Stromal cell of bone marrow (primary cell): ENCODE measurements at regions not wholly inside any gene's neighbourhood (a gene's known extent, or its start where the extent isn't known, plus 50 kb on each side); places are given as distances from the start of the nearest gene placed in this dataset.

Experiments
- DNase-seq: peaks from one replicate; pipeline ENCODE4 v3.0.0-alpha.2; 2012; ENCODE audit warnings: low read depth

- no peak for DNase-seq
Measured at GRCh38 chr5:175168882-175169507, 275.0 kb downstream of the DRD1 start.

- DNase-seq: no peak
Measured at GRCh38 chr5:175166026-175166425, 278.0 kb downstream of the DRD1 start.

- DNase-seq: no peak
Measured at GRCh38 chr5:175163586-175164275, 280.3 kb downstream of the DRD1 start.

GRCh38 chr5:175162036-175162435 lies 281.9 kb downstream of the DRD1 start:
- DNase-seq: no peak

DNA sequence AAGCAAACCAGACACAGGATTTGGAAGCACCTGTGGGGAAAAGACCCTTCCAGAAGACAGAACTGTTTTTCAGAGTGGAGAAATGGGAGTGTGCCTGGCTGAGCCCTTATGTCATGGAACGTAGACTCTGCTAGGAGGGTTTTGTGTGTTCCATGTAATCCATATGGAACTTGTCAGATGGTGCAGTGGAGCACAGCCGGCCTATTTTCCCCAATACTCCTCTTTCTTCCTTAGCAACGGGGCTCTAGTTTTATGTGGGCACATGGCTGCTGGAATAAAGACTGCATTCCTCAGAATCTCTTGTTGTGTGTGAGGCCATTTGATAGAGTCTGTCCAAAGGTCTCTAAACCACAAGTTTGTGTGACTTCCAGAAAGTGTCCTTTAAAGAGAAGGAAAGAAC lies 284.0 kb downstream of the DRD1 start:
- no peak for DNase-seq

DNA sequence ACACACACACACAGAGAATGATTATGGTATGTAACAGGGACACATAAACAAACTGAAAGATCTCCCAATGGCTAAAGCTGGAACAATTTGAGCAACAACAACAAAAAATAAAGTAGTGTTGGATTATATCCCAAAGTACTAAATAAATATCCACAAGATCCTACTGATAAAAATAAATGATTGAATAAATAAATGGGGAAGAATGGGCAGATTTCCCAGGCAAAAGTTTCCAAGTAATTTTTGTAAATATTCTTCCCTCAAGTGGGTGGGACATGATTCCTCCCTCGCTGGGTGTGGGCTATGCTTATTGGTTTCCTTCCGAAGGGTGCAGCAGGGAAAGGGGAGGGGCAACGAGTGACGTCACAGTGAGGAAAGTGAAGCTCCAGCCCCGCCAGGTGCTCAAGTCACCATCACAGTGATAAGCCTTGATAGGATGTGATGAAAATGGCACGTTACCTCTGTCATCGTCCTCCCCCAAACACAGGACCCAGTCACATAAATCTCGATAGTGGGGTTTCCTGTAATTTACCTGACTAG lies 295.3 kb downstream of the DRD1 start:
- no peak for DNase-seq

GRCh38 chr5:175146733-175147132 lies 297.2 kb downstream of the DRD1 start:
- DNase-seq: no peak

DNA sequence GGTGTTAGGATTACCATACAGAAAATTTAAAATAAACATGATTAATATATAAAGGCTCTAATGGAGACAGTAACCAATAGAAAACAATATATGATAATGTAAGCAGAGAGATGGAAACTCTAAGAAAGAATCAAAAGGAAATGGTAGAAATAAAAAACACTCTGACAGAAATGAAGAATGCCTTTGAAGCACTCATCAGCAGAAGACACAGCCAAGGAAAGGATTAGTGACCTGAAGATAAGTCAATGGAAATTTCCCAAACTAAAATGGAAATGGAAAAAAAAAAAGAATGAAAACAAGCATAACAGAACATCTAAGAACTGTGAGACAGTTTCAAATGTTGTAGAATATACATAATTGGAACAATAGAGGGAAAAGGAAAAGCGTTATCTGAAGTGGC lies 302.6 kb downstream of the DRD1 start:
- no peak for DNase-seq

GRCh38 chr5:175133185-175133584 lies 310.8 kb downstream of the DRD1 start:
- no peak for DNase-seq

DNA sequence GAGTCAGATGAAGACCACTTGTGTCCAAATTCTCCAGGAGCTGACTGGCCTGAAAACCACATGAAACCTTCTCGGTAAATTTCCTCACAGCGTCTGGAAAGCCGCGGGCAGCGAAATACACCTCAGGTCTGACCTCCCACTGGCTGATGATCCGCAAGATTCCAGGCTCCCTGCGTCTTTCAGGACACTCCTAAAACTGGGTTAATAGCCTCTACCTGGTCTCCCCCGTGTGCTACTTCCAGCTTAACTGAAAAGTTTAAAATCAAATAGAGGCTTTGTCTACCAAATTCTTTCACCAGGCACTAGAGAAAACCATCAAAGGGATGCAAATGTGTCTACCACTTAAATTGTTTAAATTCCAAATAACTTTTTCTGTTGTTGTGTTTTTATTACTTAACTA lies 312.6 kb downstream of the DRD1 start:
- DNase-seq: no peak

- no peak for DNase-seq
Measured at GRCh38 chr5:175129619-175130018, 314.4 kb downstream of the DRD1 start.

- DNase-seq: no peak
Measured at GRCh38 chr5:175129121-175129520, 314.9 kb downstream of the DRD1 start.

DNA sequence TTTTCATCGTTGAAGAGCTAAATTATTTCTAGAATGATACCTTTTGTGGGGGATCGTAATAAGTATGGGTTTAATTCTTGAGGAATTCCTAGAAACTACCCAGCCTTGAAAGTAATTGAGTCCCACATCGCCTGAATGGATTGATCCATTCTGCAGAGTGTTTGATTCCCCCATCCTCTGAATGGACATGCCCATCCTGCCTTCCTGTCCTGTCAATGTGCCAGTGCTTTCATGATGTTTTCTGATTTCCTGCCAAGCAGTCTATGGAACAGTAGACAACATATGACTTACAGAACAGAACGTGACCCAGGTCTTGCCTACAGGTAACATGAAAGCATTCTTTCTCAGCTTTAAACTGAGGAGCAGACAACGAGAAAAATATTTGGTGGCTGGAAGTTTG lies 319.2 kb downstream of the DRD1 start:
- no peak for DNase-seq

DNA sequence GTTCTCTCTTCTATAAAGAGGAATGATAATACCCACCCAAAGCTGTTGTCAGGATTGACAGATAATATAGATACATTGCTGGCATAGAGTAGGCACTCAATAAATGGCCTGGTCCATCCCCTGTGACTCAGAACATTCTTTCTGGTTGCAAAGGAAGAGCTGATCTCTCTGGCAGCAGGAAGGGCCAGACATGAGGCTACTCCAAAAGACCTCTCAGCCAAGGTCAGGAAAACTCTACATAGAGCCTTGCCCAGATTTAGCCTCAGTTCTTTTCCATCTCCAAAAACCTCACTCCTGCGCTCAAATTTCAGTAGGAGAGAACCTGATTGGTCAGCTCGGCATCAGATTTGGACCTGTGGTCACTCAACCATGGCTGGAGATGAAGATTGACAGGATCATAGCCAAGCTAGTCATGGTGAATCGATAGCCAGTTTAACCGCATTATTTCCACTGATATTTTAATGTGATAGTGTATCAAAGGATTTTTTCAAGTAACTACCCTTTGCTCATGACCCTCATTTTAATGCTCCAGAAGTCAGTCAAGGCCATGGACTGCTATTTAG lies 319.6 kb downstream of the DRD1 start:
- DNase-seq: no peak

- no peak for DNase-seq
Measured at GRCh38 chr5:175123542-175123941, 320.4 kb downstream of the DRD1 start.

DNA sequence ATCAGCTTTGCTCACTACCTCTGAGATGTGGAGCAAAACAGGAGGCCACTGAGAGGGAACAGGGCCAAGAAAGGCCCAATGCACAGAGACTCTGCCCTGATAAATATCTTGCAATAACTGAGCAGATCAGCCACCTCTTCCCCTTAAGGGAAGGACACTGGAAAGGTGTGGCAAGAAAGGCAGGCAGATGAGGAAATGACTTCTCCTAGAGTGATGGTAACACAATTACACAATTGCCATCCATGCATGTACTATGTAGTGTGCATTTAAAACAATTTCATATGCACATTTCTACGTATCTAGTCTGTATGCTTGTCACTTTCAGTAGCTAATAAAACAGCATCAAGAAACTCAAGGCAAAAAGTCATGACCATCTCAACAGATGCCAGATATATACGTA lies 322.5 kb downstream of the DRD1 start:
- DNase-seq: no peak

DNA sequence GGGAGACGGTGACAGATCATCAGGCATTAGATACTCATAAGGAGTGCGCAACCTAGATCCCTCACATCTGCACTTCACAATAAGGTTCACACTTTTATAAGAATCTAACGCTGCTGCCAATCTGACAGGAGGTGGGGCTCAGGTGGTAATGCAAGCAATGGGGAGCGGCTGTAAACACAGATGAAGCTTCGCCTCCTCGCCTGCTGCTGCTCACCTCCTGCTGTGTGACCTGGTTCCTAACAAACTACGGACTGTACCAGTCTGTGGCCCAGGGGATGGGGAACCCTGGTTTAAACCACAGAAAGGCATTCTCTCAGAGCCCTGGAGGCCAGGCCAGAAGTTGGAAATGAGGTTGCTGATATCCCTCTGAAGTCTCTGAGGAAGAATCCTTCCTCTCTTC lies 323.6 kb downstream of the DRD1 start:
- no peak for DNase-seq

DNA sequence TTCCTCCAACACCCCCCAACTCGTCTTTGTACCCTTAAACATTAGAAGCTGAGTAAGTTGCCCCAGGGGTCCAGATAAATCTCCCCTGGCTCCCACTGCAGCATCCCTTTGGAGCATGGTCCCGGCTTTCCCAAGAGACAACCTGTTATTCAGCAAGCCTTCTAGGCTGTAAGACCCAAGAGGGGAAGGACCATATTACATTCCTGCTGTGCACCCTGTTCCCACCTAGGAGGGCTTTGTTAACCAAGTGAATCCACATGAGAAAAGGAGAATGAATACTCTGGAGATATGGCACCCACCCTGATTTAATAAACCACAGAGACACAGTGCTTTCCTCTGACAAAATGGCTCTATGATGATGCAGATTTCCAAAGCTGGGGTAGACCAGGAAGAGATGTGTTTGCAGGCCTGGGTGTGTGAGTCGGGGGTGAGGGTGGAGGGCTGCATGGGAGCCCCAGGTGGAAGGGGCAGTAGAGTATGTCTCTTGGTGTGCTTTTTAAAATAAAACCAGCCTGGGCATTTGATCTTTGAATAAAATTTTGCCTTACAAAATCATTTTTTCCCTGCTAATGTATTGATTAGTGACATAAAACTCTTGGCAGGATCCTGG lies 325.2 kb downstream of the DRD1 start:
- no peak for DNase-seq

GRCh38 chr5:175116466-175117048 lies 327.4 kb downstream of the DRD1 start:
- no peak for DNase-seq

DNA sequence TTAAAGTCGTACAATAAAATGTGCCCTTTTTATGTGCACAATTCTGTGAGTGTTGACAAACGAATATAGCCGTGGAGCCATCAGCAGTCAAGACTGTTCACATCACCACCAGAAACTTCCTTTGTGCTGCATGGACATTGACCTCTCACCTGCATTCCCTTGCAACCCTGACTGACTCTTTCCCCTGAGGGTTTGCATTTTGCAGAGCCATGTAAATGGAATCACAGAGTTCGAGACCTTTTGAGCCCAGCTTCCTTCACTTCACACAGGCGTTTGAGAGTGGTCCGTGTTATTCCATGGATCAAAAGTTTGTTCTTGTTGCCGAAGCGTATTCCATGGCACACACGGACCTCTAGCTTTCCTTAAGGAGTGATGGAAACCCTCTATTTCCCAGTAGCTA lies 328.2 kb downstream of the DRD1 start:
- no peak for DNase-seq

DNA sequence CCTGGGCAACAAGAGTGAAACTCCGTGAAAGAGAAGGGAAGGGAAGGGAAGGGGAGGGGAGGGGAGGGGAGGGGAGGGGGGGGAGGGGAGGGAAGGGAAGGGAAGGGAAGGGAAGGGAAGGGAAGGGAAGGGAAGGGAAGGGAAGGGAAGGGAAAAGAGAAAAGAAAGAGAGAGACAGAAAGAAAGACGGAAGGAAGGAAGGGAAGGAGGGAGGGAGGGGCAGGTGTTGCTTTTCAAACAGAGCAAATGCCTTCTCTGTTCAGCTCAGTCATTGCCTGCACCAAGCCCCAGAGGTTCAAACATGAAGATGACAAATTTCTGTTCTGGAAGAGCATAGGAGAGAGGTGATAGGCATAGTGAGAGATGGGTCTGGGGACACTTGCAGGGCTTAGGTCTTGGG lies 330.0 kb downstream of the DRD1 start:
- no peak for DNase-seq

DNA sequence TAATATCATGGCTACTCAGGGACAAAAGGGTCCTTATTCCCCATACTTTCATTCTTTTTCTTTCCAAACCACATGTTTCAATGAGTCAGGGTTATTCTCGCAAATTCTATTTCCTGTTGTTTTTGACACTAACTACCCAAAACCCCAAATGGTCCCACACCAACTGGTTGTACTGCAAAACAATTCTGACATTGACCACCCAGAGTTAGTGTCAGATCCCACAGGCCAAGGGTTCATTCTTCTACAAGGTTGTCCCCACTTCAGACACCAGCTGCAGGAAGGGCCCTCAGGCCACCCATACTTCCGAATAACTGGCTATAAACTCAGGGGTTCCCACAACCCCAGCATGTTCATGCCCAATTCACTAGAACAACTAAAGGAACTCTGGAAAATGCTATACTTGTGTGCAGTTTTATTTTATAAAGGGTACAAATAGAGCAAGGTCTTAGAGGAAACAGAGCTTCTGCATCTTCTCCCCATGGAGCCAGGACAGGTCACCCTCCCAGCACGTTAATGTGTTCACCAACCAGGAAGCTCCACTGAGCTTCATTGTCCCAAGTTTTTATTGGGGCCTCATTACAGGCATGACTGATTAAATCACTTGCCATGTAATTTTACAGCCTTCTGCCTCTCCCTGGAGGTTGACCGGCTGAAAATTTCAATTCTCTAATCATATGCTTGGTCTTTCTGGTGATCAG lies 334.8 kb downstream of the DRD1 start:
- no peak for DNase-seq
